SK-N-MC (cell line): ENCODE measurements at regions not wholly inside any gene's neighbourhood (a gene's known extent, or its start where the extent isn't known, plus 50 kb on each side); places are given as distances from the start of the nearest gene placed in this dataset.

Experiments used
- DNase-seq: peaks from one replicate; pipeline ENCODE4 v3.0.0-alpha.2; 2011; ENCODE audit warnings: low read depth, low spot score
- H3K27ac ChIP-seq: fragments of 200-600 bp; sonication (generic); 2 replicates; pipeline ENCODE4 v1.5.1; 2016; ENCODE audit warnings: mixed run types
- H3K36me3 ChIP-seq: fragments of 200-600 bp; sonication (generic); 2 replicates; pipeline ENCODE4 v1.6.1; 2017; ENCODE audit warnings: antibody characterized with exemption, low read length, mixed read lengths; ENCODE audit not compliant: insufficient read depth
- H3K4me3 ChIP-seq: fragments of 200-600 bp; sonication (generic); 2 replicates; pipeline ENCODE4 v1.5.1; 2016
- H3K9ac ChIP-seq: fragments of 200-600 bp; sonication (generic); 2 replicates; pipeline ENCODE4 v1.8.0; 2017; ENCODE audit warnings: mixed run types, mixed read lengths; ENCODE audit not compliant: insufficient read length
- H3K9me3 ChIP-seq: fragments of 200-600 bp; sonication (generic); 2 replicates; pipeline ENCODE4 v1.6.1; 2017; ENCODE audit warnings: low read depth, mild to moderate bottlenecking, antibody characterized with exemption, low read length, moderate library complexity, mixed read lengths
- EZH2 ChIP-seq: fragments of 200-600 bp; sonication (generic); IDR thresholded peaks from one replicate; pipeline ENCODE4 v1.6.1; 2017; ENCODE audit warnings: antibody characterized with exemption
- FOXP2 ChIP-seq: optimal IDR thresholded peaks from 2 replicates; pipeline ENCODE3; 2011; ENCODE audit warnings: mild to moderate bottlenecking, moderate library complexity; ENCODE audit not compliant: insufficient read depth; ENCODE audit errors: extremely low read length, control extremely low read depth
- POLR2AphosphoS5 ChIP-seq: IDR thresholded peaks from 2 replicates; pipeline ENCODE4 v1.6.1; 2012; ENCODE audit warnings: mild to moderate bottlenecking, low read depth, low read length, borderline replicate concordance

- H3K36me3 ChIP-seq, result no peaks in the 10 kb centered on the region
- DNase-seq, result no peak
Measured at GRCh38 chr5:179436321-179437122, 91.3 kb upstream of the ADAMTS2 start.

GRCh38 chr5:179435731-179436315 lies 90.6 kb upstream of the ADAMTS2 start:
- no peak overlapping the region for H3K4me3 ChIP-seq
- no peak for DNase-seq

More at GRCh38 chr5:179436321-179437122, 91.3 kb upstream of the ADAMTS2 start:
- Histone ChIP-seq H3K27ac (no peak overlapping the region), H3K9ac (no peak overlapping the region), H3K9me3 (no peaks in the 10 kb centered on the region), H3K4me3 (no peak overlapping the region)
- TF ChIP-seq POLR2AphosphoS5, result no peak
- TF ChIP-seq EZH2, result no peak
- TF ChIP-seq FOXP2, result no peak

GRCh38 chr5:179435181-179435580 lies 89.9 kb upstream of the ADAMTS2 start:
- no peak overlapping the region for H3K9ac ChIP-seq
- H3K4me3 ChIP-seq, result no peak overlapping the region
- no peaks in the 10 kb centered on the region for H3K9me3 ChIP-seq
- no peaks in the 10 kb centered on the region for H3K36me3 ChIP-seq
- DNase-seq, result no peak
- no peak for TF ChIP-seq EZH2
- TF ChIP-seq POLR2AphosphoS5, result no peak
- TF ChIP-seq FOXP2, result no peak
- no peak overlapping the region for H3K27ac ChIP-seq

More at GRCh38 chr5:179435731-179436315, 90.6 kb upstream of the ADAMTS2 start:
- Histone ChIP-seq H3K9ac (no peak overlapping the region), H3K36me3 (no peaks in the 10 kb centered on the region), H3K9me3 (no peaks in the 10 kb centered on the region), H3K27ac (no peak overlapping the region)
- TF ChIP-seq EZH2 (no peak), FOXP2 (no peak), POLR2AphosphoS5 (no peak)

- Histone ChIP-seq H3K36me3 (no peaks in the 10 kb centered on the region), H3K4me3 (no peak overlapping the region), H3K27ac (no peak overlapping the region), H3K9ac (no peak overlapping the region), H3K9me3 (no peaks in the 10 kb centered on the region)
- no peak for DNase-seq
- no peak for TF ChIP-seq EZH2
- no peak for TF ChIP-seq POLR2AphosphoS5
- TF ChIP-seq FOXP2, result no peak
Measured at GRCh38 chr5:179432547-179432946, 87.3 kb upstream of the ADAMTS2 start.

- Histone ChIP-seq H3K36me3 (no peaks in the 10 kb centered on the region), H3K9ac (no peak overlapping the region), H3K4me3 (no peak overlapping the region), H3K9me3 (no peaks in the 10 kb centered on the region), H3K27ac (no peak overlapping the region)
- DNase-seq, result no peak
- TF ChIP-seq EZH2, result no peak
- TF ChIP-seq POLR2AphosphoS5, result no peak
- no peak for TF ChIP-seq FOXP2
Measured at GRCh38 chr5:179431221-179431824, 86.1 kb upstream of the ADAMTS2 start.

GRCh38 chr5:179430193-179431175 lies 85.2 kb upstream of the ADAMTS2 start:
- DNase-seq, result no peak
- no peak for TF ChIP-seq EZH2
- TF ChIP-seq FOXP2, result no peak
- no peak for TF ChIP-seq POLR2AphosphoS5
- Histone ChIP-seq H3K36me3 (no peaks in the 10 kb centered on the region), H3K27ac (no peak overlapping the region), H3K9ac (no peak overlapping the region), H3K9me3 (no peaks in the 10 kb centered on the region), H3K4me3 (no peak overlapping the region)

- Histone ChIP-seq H3K9ac (no peak overlapping the region), H3K4me3 (no peak overlapping the region), H3K27ac (no peak overlapping the region), H3K36me3 (no peaks in the 10 kb centered on the region), H3K9me3 (no peaks in the 10 kb centered on the region)
- TF ChIP-seq POLR2AphosphoS5, result no peak
- no peak for TF ChIP-seq FOXP2
- TF ChIP-seq EZH2, result no peak
- DNase-seq, result no peak
Measured at GRCh38 chr5:179427676-179428056, 82.4 kb upstream of the ADAMTS2 start.

- Histone ChIP-seq H3K36me3 (no peaks in the 10 kb centered on the region), H3K9me3 (no peaks in the 10 kb centered on the region), H3K9ac (no peak overlapping the region), H3K27ac (no peak overlapping the region), H3K4me3 (no peak overlapping the region)
- no peak for DNase-seq
- TF ChIP-seq EZH2 (no peak), POLR2AphosphoS5 (no peak), FOXP2 (no peak)
Measured at GRCh38 chr5:179427032-179427675, 81.9 kb upstream of the ADAMTS2 start.
